GM12878 (cell line): ENCODE measurements at regions not wholly inside any gene's neighbourhood (a gene's known extent, or its start where the extent isn't known, plus 50 kb on each side); places are given as distances from the start of the nearest gene placed in this dataset.

Source experiments
- ATAC-seq: fragments of 200-7000 bp; cut with Tn5 transposase; 3 replicates; pipeline ENCODE4 v1.9.1; 2020; ENCODE audit warnings: mild to moderate bottlenecking, moderate library complexity
- BruUV-seq: library from RNA; stranded (reverse); fragments of 400-500 nt; replicated peaks from 2 replicates; lab custom pipeline; 2021; lab: Mats Ljungman, UMichigan
- CTCF ChIA-PET: fragments of 300-600 bp; sonication (Branson Sonifier 250); formaldehyde crosslinking; extraction: SDS; loops from one replicate; lab custom pipeline; 2021; ENCODE audit warnings: inconsistent platforms; lab: Yijun Ruan, JAX
- POLR2A ChIA-PET: fragments of 350-600 bp; formaldehyde crosslinking; extraction: SDS; loops from one replicate; lab custom pipeline; 2021; ENCODE audit warnings: inconsistent platforms; lab: Charles Lee
- RAD21 ChIA-PET: fragments of 300-600 bp; sonication (Branson Sonifier 250); formaldehyde crosslinking; loops from one replicate; lab custom pipeline; 2023; ENCODE audit warnings: antibody characterized with exemption; ENCODE audit not compliant: unreplicated experiment; lab: Charles Lee
- SMC1A ChIA-PET: fragments of 300-600 bp; sonication (Branson Sonifier 250); formaldehyde crosslinking; loops from one replicate; lab custom pipeline; 2023; ENCODE audit not compliant: unreplicated experiment, uncharacterized antibody; lab: Charles Lee
- DNase-seq: peaks from one replicate; pipeline ENCODE4 v3.0.0-alpha.2; 2011; ENCODE audit warnings: low read depth, low spot score
- FAIRE-seq: peaks from 3 replicates; lab custom pipeline; 2011; peaks lifted over from hg19 to GRCh38; lab: Jason Lieb, UNC
- H2AFZ ChIP-seq: 2 replicates; pipeline ENCODE4 v1.6.0; 2011; ENCODE audit warnings: low read depth, low read length, control low read depth; ENCODE audit not compliant: control insufficient read depth
- H3K27ac ChIP-seq: 2 replicates; pipeline ENCODE4 v1.5.1; 2011; ENCODE audit warnings: control low read depth; ENCODE audit not compliant: control insufficient read depth, insufficient read depth
- H3K27me3 ChIP-seq, 2 experiments: replicated peaks in 1 of 2; 2 replicates each; pipeline versions ENCODE4 v1.6.0 to v1.6.1; 2011; ENCODE audit warnings: low read length in 1 of 2; ENCODE audit not compliant: control insufficient read depth in 2 of 2, insufficient read depth in 2 of 2
- H3K36me3 ChIP-seq, 2 experiments: 2 replicates each; pipeline ENCODE4 v1.5.1; 2011; ENCODE audit warnings: low read length in 1 of 2; ENCODE audit not compliant: control insufficient read depth in 2 of 2, insufficient read depth in 2 of 2
- H3K4me1 ChIP-seq: 2 replicates; pipeline ENCODE4 v1.6.1; 2011; ENCODE audit warnings: mild to moderate bottlenecking, low read length, moderate library complexity, mixed read lengths; ENCODE audit not compliant: control insufficient read depth, insufficient read depth
- H3K4me2 ChIP-seq: 2 replicates; pipeline ENCODE4 v1.6.0; 2011; ENCODE audit warnings: control low read depth; ENCODE audit not compliant: control insufficient read depth, insufficient read depth
- H3K4me3 ChIP-seq: fragments of 200-600 bp; sonication (generic); 2 replicates; pipeline ENCODE4 v1.5.1; 2016
- H3K79me2 ChIP-seq: 2 replicates; pipeline ENCODE4 v1.6.0; 2011; ENCODE audit warnings: low read length; ENCODE audit not compliant: control insufficient read depth, insufficient read depth
- H3K9ac ChIP-seq: 2 replicates; pipeline ENCODE4 v1.8.0; 2011; ENCODE audit warnings: low read length, control low read depth, mixed read lengths; ENCODE audit not compliant: control insufficient read depth, insufficient read depth
- H3K9me3 ChIP-seq: replicated peaks from 3 replicates; pipeline ENCODE4 v1.5.1; 2011; ENCODE audit warnings: mild to moderate bottlenecking, low read length; ENCODE audit not compliant: control insufficient read depth, insufficient read depth
- H4K20me1 ChIP-seq: 2 replicates; pipeline ENCODE4 v1.6.0; 2011; ENCODE audit not compliant: control insufficient read depth, insufficient read depth
- BMI1 ChIP-seq: fragments of 450-650 bp; IDR thresholded peaks from 2 replicates; pipeline ENCODE4 v1.6.1; 2016; ENCODE audit warnings: mild to moderate bottlenecking, moderate library complexity, borderline replicate concordance
- CTCF ChIP-seq, 3 experiments: IDR thresholded peaks in 2 of 3; conservative IDR thresholded peaks in 1 of 3; 2 replicates each; pipeline ENCODE4 v1.5.1; 2011; ENCODE audit warnings: low read depth in 3 of 3, low read length in 3 of 3, mild to moderate bottlenecking in 3 of 3, control low read depth in 2 of 3, moderate library complexity in 2 of 3, inconsistent platforms in 1 of 3, mixed read lengths in 1 of 3; ENCODE audit not compliant: control insufficient read depth in 2 of 3, insufficient read depth in 1 of 3; ENCODE audit errors: extremely low read depth in 1 of 3
- CUX1 ChIP-seq: IDR thresholded peaks from 2 replicates; pipeline ENCODE4 v1.6.1; 2012; ENCODE audit warnings: improper control_type of control experiment, low read depth, low read length; ENCODE audit not compliant: insufficient replicate concordance
- DPF2 ChIP-seq: fragments of 450-650 bp; IDR thresholded peaks from 2 replicates; pipeline ENCODE4 v1.6.1; 2017; ENCODE audit warnings: mild to moderate bottlenecking
- EZH2 ChIP-seq: IDR thresholded peaks from 2 replicates; pipeline ENCODE4 v1.6.1; 2012; ENCODE audit warnings: low read depth, mild to moderate bottlenecking, control low read depth, inconsistent platforms, low read length, borderline replicate concordance; ENCODE audit not compliant: control insufficient read depth
- JUNB ChIP-seq: IDR thresholded peaks from 2 replicates; pipeline ENCODE4 v1.6.1; 2016; ENCODE audit warnings: antibody characterized with exemption, mild to moderate bottlenecking
- MEF2A ChIP-seq: IDR thresholded peaks from 2 replicates; pipeline ENCODE4 v1.6.1; 2011; ENCODE audit warnings: low read depth, mild to moderate bottlenecking, low read length, moderate library complexity; ENCODE audit not compliant: insufficient read depth
- MEF2B ChIP-seq: fragments of 450-650 bp; IDR thresholded peaks from 2 replicates; pipeline ENCODE4 v1.6.1; 2018; ENCODE audit warnings: mild to moderate bottlenecking, moderate library complexity; ENCODE audit not compliant: partially characterized antibody, poor library complexity, severe bottlenecking
- MLLT1 ChIP-seq: fragments of 450-650 bp; IDR thresholded peaks from 2 replicates; pipeline ENCODE4 v1.6.1; 2016; ENCODE audit warnings: mild to moderate bottlenecking
- PML ChIP-seq: IDR thresholded peaks from 2 replicates; pipeline ENCODE4 v1.6.1; 2012; ENCODE audit warnings: low read length, inconsistent platforms
- POLR2A ChIP-seq: IDR thresholded peaks from 2 replicates; pipeline ENCODE4 v1.6.1; 2011; ENCODE audit warnings: low read depth, mild to moderate bottlenecking, low read length
- STAT1 ChIP-seq: fragments of 450-650 bp; conservative IDR thresholded peaks from 2 replicates; pipeline ENCODE4 v1.6.1; 2014; ENCODE audit warnings: antibody characterized with exemption, mild to moderate bottlenecking
- STAT3 ChIP-seq: IDR thresholded peaks from 2 replicates; pipeline ENCODE4 v1.6.1; 2011; ENCODE audit warnings: low read depth, low read length, improper control_type of control experiment
- TARDBP ChIP-seq: IDR thresholded peaks from 2 replicates; pipeline ENCODE4 v1.6.1; 2016; ENCODE audit warnings: borderline replicate concordance
- ZSCAN29 ChIP-seq: fragments of 450-650 bp; IDR thresholded peaks from 2 replicates; pipeline ENCODE4 v1.6.1; 2017; ENCODE audit warnings: mild to moderate bottlenecking, moderate library complexity
- WGBS: methylation state at CpG from one replicate; pipeline ENCODE4 v1.1.6; 2016; ENCODE audit warnings: low lambda C conversion rate; ENCODE audit not compliant: insufficient replicate concordance, insufficient coverage; ENCODE audit errors: missing lambda C conversion rate; 5-methylcytosine and 5-hydroxymethylcytosine counted together
- in situ Hi-C: fragments of 300-500 bp; cut with MboI; formaldehyde crosslinking; loops from 9 replicates; pipeline ENCODE4 v1.14.3; 2018; ENCODE audit warnings: mixed read lengths
- intact Hi-C: fragments of 100-400 bp; cut with micrococcal nuclease; formaldehyde crosslinking; loops from one replicate; pipeline ENCODE4 v1.14.2; 2022; ENCODE audit not compliant: unreplicated experiment

GRCh38 chr12:116630762-116631161 is 71.6 kb downstream of the MAP1LC3B2 start (continued):
- no peak for TF ChIP-seq TARDBP

GRCh38 chr12:116629480-116629879 is 70.3 kb downstream of the MAP1LC3B2 start:
- no peak for FAIRE-seq
- intact Hi-C loops, result no loop called here
- no TSS peak for BruUV-seq
- no peak overlapping the region for H3K27ac ChIP-seq
- ATAC-seq, result no peak
- no peak for DNase-seq
- H3K36me3 ChIP-seq, result no peaks in the 10 kb centered on the region
- peaks cover 0 to 6% of the 10 kb centered on the region in 2 experiments; a peak in 2 of 4 replicates for H3K27me3 ChIP-seq
- H3K4me2 ChIP-seq, result no peak overlapping the region
- H3K9ac ChIP-seq, result no peak overlapping the region
- no peaks in the 10 kb centered on the region for H4K20me1 ChIP-seq
- SMC1A ChIA-PET, result no interaction called here
- TF ChIP-seq BMI1 (no peak), ZSCAN29 (no peak), CUX1 (no peak), MLLT1 (no peak), DPF2 (no peak), MEF2A (no peak), CTCF (IDR thresholded peaks at IDR 0.05 in 2 of 3, conservative IDR thresholded peaks at IDR 0.05 in 1 of 3; ENCODE audit: control insufficient read depth in 2 of 3, extremely low read depth in 1 of 3, insufficient read depth in 1 of 3, low read depth in 3 of 3, low read length in 3 of 3) (no peak), STAT1 (no peak), EZH2 (no peak), PML (no peak), MEF2B (no peak), STAT3 (no peak), POLR2A (no peak), JUNB (no peak)
- TF ChIP-seq, all 136 proteins: peak for 0
- no peak overlapping the region for H2AFZ ChIP-seq
- H3K4me1 ChIP-seq, result no peaks in the 10 kb centered on the region
- ChIA-PET CTCF (no interaction called here), RAD21 (no interaction called here), POLR2A (no interaction called here)
- no peaks in the 10 kb centered on the region for H3K79me2 ChIP-seq
- in situ Hi-C loops, result no loop called here
- H3K4me3 ChIP-seq, result no peak overlapping the region
- no peaks in the 10 kb centered on the region; the same call in 2 of the 3 replicates for H3K9me3 ChIP-seq
- 31% methylated on average over 10 of the region's 10 CpGs for WGBS
